GM04503 (cell line): ENCODE measurements at regions not wholly inside any gene's neighbourhood (a gene's known extent, or its start where the extent isn't known, plus 50 kb on each side); places are given as distances from the start of the nearest gene placed in this dataset.

Experiments used
- DNase-seq: peaks from one replicate; pipeline ENCODE4 v3.0.0-alpha.2; 2012; ENCODE audit warnings: low read depth

DNA sequence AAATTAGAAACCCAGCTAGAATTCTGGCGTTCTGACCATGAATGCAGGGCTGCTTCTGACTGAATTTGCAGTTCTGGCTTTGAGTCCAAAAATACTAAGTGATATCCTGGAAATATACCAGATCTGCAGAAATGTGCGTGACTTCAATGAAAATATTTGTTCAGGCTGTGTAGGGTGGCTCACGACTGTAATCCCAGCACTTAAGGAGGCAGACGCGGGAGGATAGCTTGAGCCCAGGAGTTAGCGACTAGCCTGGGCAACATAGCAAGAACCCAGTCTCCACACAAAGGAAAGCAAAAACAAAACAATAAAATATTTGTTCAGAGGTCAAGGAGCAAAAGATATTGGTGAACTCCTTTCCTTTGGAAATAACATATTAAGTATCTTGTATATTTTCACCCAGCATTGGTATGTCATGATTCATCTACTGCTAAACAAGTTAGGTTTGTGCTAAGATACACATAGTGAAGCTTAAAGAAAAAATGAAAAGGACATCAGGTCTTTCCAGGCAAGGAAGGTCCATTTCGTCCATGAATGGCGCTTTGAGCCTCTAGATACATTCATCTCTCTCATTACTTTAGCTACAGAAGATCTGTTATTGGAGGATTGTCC, 239.2 kb downstream of the CMPK2 start:
- no peak for DNase-seq

DNA sequence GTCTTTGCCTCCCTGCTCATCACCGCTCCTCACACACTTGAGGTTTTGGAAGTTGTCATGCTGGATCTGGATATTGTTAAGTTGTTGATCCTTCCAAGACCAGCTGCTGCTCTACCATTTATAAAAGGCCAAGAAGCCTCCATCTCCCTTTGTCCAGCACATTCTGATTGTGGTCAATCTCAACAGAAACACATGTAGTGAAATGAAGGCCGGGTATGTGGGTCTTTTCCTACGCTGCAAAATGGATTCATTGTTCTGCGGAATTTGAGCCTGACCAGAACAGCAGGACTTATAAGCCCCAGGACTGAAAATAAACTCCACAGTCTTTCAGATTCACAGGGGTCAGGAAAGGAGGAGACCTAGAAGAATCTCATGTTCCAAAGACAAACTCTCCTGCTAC, 238.4 kb downstream of the CMPK2 start:
- no peak for DNase-seq

DNA sequence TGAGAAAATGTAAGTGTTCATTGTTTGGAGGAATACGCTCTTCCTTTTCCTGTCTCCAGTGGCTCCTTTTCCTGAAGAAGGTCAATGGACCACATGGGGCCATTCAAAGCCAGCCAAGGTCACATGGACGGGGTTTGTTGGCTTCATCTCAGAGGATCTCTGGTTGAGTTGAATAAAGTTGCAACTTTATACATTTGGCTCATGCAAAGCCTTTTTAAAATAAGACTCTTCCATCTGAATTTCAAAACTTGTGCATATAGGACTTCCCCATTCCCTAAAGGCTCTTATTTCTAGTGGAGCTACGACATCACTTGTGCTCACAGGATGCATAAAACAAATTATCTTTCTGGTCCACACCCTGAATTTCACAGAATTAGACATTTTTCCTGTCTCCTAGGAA, 235.5 kb downstream of the CMPK2 start:
- DNase-seq = no peak

DNA sequence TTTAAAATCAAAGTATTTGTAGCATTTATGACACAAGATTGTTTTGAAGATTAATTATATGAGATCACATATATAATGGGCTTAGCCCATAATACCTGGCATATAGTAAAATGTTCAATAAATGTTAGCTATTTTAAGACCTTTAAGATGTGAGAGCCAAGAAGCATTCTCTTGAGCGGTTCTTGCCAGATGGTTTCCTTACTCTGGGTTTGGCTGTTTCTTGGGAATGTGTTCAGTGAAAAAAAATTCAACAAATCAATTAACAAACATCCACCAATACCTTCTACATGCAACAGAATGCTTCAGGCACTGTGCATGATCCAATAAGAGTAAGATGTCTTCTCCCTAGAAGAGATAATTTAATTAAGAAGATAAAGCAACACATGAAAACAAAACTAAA, 230.4 kb downstream of the CMPK2 start:
- no peak for DNase-seq

DNA sequence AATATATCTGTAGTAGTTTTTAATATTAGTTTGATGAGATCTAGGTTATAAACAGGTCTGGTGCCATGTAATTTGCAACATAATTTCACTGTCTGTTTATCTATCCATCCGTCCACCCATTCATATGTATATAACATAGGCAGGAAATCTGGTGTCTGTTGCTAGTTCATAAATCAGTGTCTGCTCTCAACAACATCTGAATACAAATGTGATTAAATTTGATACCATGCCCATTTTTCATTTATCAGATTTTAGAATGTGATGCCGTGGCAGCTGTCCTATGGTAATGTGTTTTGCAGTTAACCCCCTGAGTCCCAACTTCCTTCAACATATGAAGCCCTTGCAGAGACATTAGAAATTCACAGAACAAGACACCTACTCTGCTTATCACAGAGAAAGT, 228.4 kb downstream of the CMPK2 start:
- DNase-seq = no peak

DNA sequence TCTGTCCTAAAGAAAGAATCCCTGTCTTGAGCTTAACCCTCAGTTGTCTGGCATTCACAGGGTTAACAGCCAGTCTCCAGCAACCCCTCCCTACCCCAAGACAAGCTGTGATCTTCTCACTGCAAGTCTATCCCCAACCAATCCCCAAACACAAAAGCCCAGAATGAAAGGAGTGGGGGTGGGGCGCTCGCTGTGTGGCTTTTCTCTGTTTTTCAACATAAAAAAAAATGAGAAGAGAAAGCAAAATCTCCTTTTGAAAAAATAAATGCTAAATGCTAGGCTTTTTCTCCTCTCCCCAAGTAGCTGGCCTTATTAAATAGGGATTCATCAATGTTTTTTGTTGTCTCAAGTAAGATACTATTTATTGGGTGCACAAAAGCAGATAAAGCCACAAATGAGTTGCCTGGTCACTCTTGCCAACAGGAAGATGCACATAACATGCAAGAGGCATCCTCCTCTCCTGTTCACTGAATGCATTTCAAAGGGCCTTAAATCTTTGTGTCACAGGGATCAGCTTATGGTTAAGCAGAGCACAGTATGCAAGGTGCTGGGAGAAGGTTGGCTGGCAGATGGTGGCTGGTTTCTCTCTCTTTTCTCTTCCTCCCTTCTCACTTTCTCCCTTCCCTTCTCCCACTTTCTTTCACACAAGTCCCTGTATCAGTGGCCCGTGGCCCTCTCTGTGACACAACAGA, 225.6 kb downstream of the CMPK2 start:
- no peak for DNase-seq

DNA sequence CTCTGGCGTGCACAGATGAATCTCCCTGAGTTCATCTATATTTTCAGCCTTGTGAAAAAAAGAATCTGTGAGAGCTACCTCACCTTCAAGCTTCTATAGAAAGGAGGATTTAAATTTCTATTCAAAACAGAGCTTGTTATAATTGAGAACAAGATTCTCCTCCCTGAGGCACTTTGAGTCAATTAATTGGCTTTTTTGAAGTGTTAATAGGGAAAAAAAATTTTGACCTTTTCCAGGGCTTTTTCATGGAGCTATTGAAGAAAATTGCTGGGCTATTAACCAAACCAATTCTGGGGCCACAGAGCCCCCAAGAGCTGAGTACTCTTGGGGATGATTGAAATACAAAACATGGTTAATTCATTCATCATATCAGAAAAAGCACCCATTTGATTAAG, 225.1 kb downstream of the CMPK2 start:
- DNase-seq = no peak

DNA sequence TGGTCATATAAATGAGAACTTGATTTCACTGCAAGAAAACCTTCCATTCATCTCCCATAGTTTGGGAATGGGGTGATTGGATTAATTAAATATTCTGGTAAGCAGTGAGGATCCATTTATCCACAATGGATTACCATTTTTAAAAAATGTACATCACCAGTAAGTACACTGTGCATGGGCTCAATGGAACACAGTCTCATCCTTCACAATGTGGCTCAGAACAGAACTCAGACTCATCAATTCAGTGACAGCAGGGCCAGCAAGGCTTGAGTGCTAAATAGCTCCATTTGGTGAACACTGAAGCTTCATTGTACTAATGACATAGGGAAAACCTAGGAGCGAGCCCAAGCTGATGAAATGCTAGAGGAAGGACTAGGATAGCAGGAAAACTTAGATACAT, 223.8 kb downstream of the CMPK2 start:
- DNase-seq = no peak

DNA sequence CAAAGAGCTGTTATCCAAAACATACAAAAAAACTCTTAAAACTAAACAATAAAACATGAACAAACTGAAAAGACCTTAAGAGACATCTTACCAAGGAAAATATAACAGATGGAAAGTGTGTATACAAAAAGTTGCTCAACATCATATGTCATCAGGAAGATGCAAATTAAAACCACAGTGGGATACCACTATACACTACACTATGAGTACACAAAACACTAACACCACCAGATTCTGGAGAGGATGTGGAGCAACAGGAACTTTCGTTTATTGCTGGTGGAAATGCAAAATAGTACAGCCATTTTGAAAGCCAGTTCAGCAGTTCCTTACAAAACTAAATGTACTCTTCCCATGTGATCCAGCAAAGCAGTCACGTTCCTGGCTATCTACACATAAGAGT, 221.4 kb downstream of the CMPK2 start:
- DNase-seq = no peak

DNA sequence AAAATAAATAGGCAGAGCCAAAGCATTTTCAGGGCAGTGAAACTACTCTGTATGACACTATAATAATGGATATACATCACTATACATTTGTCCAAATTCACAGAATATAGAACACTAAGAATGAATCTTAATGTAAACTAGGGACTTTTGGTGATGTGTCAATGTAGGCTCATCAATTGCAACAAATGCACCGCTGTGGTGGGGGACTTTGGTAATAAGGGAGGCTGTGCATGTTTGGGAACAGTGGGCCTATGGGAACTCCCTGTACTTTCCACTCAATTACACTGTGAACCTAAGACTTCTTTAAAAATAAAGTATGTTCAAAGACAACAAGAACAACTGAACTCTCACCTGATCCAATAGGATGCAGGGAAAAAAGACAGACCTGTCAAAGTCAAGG, 220.7 kb downstream of the CMPK2 start:
- no peak for DNase-seq

DNA sequence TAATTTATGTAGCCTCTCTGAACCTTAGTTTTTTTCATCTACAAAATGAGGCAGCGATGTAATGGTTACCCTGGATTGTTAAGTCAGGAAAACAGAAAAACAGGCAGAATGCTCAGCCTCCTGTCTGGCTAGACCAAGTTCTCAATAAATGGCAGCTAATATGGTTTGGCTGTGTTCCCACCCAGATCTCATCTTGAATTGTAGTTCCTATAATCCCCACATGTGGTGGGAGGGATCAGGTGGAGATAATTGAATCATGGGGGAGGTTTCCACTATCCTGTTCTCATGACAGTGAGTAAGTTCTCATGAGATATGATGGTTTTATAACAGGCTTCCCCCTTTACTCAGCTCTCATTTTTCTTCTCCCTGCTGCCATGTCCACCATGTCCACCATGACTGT, 220.0 kb downstream of the CMPK2 start:
- no peak for DNase-seq

- DNase-seq = no peak
Observed at GRCh38 chr2:6647046-6647445, 218.7 kb downstream of the CMPK2 start.

DNA sequence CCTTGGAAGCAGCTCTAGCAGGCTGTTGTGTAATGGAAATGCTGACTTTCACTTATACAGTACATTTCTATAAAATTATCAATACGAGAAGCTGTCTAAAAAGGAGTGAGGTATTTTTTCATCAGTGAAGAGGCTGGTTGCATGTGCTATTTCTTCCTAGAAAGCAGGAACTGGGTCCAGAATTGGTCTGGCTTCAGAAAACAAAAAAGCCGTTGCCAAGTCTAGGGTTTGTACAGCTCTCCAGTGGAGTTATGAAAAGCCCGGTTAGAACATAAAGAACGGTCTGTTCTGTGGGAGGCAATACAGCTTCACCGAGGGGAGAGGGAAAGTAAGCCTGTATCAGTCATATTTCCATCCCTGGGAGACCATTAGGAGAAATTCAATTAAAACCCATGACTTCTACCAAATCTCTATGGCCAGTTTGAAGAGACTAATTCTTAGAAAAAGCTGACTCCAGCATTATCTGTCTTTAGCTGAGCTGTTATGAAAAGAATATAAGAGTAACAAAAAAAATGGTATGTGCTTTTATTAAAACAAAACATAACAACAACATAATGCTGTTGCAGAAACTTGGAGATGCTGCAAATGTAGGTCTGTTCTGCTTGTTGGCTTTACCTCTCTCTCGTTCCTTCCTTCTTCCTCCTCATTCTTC, 217.0 kb downstream of the CMPK2 start:
- no peak for DNase-seq

DNA sequence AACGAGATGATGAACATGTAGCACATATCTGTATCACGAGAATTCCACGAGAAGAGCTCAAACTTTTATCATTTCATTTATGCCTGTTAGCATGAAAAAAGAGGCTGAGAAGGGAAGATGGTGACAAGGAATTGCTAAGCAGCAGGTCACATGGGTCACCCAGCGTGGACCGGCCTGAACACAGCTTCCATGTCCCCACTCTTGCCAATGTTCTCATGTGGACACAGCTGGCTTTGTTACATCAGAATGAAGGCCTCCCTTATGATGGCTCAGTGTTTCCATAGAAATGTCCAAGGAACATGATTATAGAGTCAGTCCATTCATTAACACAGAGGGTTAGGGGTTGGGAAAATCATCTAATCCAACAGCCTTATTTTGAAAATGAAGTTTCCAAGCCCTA, 215.4 kb downstream of the CMPK2 start:
- no peak for DNase-seq

- DNase-seq = no peak
Observed at GRCh38 chr2:6652251-6652650, 213.5 kb downstream of the CMPK2 start.

DNA sequence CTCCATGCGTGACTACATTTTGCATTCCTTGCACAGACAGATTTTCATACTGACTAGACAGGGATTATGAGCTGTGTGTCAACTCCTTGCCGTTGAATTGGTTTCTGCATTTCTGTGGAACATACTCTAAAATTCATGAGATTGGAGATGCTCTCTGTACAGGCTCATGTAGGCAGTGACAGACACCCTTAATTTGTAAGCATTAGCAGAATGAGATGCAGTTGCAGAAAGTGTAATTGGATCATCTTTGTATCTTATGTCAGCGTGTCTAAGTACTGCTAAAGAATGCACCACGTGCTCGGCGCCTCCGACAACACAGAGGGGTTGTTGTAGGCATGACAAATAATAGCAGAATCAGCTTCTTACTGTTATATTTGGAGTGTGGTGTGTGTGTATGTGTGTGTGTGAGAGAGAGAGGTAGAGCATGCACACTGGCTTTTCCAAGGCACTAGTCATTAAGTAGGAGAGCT, 212.4 kb downstream of the CMPK2 start:
- DNase-seq = no peak

DNA sequence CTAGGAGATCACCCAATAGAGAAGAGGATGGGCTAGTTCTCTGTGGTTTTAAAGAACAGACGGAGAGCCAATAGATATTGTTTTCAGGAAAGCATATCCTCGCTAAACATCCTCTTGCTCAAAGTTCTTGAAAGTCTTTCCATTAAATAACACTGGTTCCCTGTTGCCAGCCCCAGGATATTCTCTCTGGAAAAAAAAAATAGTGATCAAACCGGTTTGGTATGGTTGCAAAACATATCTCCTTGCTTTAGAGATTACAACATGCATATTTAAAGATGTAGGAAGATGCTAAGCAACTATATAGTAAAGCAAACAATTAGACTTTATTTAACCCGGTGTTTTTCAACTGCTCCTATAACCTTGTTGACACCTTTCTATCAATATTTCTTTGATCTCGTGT, 211.4 kb downstream of the CMPK2 start:
- no peak for DNase-seq

DNA sequence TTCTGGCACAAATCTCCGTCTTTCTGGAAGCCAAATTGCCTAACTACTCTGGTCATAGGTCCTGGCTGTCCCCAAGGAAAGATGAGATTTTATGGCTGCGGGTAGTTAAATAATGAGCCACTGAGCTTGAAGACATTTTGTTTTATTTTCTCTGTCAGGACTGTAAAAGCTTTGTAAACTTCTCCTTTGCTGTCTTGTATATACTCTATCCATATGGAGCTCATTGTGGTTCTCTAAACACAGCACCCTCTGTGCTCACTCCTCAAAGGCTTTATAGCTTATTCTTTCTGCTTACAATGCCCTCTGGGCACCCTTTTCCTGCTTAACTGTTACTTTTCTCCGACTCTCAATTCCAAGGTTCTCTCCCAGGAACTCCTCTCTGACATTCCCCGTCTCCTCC, 209.1 kb downstream of the CMPK2 start:
- no peak for DNase-seq

DNA sequence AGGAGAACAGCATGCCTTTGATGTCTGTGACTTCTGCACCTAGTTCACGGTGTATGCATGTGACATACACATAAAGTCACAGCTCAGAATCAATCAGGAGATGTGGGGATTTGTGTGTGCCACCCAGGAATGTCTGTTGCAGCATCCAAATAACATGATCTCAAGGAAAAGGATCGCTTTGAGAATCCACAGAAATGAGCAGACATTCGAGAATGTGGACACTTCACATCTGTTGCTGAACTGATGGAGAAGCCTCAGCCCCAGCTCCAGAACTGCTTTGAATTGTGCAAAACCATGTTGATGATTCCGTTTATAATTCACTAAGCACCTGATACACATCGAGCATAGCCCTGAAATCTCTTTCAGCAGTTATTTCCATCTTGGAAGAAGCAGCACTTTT, 208.6 kb downstream of the CMPK2 start:
- no peak for DNase-seq

- no peak for DNase-seq
Observed at GRCh38 chr2:6657855-6658254, 207.9 kb downstream of the CMPK2 start.

DNA sequence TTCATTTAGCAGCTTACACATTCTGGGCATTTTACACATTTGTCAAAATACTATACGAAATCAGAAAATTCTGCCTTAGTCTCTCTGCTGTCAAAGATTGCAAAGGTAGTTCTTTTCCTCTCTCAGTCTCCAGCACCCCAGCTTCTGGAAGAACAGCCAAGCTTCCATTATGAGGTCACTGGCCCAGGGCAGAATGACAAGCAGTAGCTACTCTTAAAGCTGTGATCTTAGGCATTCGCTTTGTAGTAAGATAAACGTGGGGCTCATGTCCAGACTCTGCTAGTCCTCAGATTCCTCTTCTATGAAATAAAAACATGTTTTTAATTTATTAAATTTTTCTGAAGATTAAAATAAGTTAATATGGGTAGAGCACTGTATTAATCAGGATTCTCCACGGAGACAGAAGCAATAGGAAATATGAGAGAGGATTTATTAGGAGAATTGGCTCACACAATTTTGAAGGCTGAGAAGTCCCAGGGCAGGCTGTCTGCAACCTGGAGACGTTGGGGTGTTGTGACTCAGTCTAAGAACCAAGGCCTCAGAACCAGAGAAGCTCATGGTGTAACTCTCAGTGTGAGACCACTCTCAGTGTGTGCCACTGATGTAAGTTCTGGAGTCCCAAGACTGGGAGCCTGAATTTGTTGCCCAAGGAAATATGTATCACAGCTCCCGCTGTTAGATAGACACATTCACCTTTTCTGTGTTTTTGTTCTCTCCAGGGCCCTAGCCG, 201.2 kb downstream of the CMPK2 start:
- DNase-seq = no peak

- no peak for DNase-seq
Observed at GRCh38 chr2:6665093-6666045, 200.3 kb downstream of the CMPK2 start.
